IPS-NIHi7 (cell line): ENCODE measurements at regions not wholly inside any gene's neighbourhood (a gene's known extent, or its start where the extent isn't known, plus 50 kb on each side); places are given as distances from the start of the nearest gene placed in this dataset.
A peak's percentile ranks its signal among the peaks of the same experiment; 100 is the strongest.

Experiments used
- DNase-seq: peaks from one replicate; pipeline ENCODE4 v3.0.0; 2012; ENCODE audit warnings: mixed read lengths; ENCODE audit errors: extremely low spot score

DNA sequence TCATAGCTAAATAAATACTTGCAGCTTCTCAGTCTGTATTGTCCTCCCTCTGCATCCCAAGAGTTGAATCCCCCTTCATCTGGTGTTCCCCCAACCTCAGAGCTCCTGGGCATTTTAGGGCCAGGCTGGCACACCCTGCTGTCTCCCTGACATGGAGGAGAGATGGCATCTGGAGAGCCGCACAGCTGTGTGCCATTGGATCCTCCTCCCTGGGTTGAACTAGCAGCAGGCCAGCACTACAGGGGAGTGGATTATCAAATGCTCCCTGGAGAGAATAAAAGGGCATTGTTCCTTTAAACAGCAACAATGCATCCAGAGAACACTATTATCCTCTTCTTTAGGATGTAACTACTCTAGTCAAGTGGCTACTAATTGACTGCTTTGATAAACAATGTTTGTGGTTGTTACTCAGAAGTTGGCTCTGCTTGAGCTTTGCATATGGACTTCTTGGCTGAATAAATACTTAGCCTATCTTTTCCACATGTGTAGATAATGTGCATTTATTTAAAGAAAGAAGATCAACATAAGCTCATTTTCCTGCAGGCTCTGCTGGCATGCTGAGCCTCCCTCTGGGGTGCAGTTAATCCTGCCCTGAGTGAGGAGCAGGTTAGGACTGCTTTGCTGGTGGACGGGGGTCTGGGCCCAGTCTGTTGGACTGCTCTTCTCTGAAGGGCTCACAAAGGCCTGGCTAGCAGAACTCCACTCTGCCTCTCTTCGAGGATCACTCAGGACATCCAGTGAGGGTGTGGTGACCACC, 897.2 kb downstream of the TBC1D22A start:
- no peak for DNase-seq

DNA sequence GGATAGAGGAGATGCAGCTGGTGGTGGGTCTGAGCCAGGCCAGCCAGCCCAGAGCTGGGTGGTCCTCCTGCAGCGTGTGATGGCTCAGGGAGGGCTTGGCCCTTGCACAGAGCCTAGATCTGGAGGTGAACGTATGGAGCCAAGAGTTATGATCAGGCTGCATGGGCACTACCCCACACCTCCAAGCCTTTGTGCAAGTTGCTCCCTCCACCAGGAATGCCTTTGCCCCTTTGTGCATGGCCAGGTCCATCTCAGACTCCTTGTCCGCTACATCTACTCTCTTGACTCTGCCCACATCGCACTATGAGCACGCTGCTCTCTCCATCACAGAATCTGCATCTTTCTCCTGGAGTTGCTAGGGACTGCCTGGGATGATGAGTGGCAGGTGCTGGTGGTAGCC, 895.7 kb downstream of the TBC1D22A start:
- no peak for DNase-seq

DNA sequence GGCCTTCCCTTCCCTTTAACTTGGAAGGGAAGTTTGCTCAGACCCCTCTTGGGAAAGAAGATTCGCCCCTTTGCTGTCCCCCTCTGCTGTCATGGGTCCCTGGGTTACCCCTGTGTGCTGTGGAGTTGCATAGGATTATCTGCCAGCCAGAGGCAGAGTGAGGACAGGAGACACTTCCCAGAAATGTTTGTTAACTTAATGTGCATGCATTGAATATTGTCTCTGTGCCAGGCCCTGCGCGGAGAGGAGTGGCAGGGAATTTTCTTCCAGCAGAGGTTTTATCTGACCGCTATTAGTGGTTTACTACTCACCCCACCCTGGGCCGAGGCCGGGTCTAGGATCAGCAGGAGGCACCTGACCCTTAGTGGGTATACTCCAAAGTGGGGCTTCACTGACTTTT, 894.8 kb downstream of the TBC1D22A start:
- DNase-seq: no peak

DNA sequence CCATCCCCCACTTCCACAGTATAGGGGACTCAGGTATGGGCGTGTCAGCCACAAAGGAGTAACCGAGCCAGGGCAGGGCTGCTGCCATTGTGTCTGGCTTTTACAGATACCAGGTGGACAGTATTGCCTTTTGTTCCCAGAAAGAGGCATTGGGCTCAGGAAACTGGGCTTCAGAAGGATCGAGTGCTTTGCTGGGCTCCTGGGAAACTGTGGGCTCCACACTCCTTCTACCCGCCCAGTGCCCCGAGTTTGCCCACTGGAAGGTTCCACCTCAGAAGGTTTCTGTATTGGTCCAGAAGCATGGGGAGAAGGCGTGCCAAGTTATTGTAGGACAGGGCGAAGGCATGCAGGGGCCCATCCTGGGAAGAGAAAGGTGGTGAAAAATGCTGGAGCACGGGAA, 894.4 kb downstream of the TBC1D22A start:
- no peak for DNase-seq

DNA sequence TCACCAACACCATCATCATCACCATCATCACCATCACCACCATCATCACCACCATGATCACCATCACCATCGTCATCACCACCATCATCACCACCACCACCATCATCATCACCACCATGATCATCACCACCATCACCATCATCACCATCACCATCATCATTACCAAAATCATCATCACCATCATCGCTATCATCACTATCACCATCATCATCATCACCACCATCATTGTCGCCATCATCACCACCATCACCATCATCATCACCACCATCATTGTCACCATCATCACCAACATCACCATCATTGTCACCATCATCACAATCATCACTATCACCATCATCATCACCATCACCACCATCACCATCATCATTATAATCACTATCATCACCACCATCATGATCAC, 893.5 kb downstream of the TBC1D22A start:
- DNase-seq: no peak

DNA sequence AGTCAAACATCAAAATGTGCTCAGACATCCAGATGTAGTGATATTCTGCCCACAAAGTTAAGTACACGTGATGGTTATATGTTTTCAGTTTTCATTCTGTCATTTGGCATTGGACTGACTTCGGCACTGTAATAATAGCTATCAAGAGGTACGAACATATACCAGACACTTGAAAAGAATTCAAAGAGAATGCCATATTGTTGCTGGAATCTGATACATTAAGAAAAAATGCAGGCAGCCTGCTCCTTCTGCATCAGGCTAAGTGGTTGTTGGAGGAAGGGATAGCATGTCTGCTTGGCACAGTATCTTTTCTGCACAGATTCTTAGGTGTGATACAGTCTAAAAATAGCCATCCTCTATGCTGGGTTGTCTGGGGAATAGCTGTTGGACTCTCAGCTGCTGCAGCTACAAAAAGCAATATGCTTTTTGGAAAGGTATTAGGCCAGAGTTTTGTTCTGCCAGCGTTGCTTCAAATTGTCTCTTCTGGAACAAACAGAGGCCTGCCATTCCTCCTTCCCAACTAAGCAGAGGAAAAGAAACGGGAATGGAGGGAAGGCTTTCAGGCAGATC, 892.6 kb downstream of the TBC1D22A start:
- DNase-seq: no peak

DNA sequence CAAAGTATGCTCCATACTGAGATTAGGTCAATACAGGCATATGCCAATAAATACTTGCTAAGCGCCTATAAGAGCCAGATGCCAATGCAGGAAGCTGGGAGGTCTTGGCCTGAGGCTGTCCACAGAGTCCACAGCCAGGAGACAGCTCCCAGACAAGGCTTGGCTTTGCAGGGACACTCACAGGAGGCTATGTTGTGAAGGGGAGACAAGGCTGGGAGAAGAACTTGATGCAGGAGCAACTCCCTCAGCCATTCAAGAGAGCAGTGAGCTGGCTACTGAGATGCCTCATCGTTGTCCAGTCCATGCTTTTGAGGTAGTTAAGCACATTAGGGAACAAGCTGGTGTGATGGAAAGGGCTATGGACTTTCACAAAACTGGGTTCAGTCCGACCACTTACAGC, 891.5 kb downstream of the TBC1D22A start:
- DNase-seq: no peak

DNA sequence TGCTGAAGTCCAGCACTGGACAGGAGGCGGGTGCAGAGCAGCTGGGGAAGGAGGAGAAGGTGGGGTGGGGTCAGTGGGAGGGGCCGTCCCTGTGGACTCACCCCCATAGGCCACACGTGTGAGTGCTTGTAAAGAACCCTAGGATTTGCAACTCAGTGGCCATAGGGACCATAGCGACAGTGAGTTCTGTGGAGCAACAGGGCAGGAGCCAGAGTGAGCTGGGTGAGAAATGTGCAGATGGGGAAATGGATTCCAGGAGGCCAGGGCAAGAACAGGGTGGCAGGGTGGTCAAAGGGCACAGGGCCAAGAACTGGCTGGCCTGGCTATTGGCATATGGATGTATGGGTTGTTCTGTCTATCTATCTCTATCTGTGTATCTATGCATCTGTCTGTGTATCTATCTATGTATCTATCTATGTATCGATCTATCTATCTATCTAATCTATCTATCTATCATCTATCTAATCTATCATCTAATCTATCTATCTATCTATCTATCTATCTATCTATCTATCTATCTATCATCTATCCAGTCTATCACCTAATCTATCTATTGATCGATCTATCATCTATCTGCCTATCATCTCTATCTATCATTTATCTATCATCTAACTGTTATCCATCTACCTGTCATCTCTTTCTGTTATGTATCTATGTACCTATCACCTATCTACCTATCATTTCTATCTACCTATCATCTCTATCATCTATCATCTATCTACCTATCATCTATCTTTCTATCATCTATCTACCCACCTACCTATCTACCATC, 889.0 kb downstream of the TBC1D22A start:
- no peak for DNase-seq

DNA sequence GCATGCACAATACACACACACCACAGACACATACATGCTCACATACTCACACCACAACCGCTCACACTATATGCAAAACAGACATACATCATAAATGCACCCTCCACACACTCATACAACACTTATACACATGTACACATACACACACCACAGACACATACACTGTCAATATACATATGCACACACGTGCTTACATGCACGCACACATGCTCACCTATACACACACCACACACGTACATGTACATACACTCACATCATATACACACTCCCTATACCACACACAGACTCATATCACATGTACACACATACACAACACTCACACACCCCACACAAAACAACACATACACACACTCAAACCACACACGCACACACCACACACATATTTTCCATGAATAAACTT, 885.3 kb downstream of the TBC1D22A start:
- DNase-seq: no peak

DNA sequence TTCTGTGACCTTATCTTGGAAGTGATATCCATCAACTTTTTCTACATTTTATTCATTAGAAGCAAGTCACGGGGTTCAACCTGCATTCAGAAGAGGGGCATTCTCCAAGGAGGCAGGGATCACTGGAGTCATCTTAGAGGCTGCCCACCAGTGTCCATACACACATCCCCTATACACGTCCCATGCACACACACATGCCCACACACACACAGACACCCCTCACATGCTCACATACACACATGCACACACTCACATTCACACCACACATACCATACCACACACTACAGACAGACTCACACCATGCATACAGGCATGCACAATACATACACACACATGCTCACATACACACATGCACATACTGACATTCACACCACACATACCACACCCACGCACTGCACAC, 884.7 kb downstream of the TBC1D22A start:
- DNase-seq: no peak

DNA sequence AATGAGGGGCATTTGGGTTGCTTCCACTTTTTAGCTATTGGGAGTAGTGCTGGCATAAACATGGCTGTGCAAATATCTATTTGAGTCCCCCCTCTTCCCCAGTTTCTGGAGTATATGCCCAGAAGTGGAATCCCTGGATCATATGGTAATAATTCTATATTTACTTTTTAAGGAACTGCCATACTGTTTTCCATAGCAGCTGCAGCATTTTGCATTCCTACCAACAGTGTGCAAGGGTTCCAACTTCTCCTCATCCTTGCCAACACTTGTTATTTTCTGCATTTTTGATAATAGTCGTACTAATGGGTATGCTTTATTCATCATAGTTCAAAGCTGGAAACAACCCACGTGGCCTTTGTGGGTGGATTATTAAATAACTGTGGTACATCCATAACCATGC, 883.5 kb downstream of the TBC1D22A start:
- DNase-seq: no peak

DNA sequence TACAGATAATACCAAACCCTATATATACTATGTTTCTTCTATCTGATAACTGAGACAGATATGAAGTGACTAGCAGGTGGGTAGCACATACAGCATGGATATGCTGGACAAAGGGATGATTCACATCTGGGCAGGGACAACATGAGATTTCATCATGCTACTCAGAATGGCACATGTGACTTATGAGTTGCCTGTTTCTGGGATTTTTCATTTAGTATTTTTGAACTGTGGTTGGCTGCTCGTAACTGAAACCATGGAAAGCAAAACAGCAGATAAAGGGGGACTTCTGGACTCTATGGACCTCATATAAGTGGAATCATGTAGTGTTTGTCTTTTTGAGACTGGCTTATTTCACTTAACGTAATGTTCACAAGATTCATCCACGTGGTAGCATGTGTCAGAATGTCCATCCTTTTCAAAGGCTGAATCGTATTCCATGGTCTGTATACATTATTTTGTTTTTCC, 883.0 kb downstream of the TBC1D22A start:
- no peak for DNase-seq

DNA sequence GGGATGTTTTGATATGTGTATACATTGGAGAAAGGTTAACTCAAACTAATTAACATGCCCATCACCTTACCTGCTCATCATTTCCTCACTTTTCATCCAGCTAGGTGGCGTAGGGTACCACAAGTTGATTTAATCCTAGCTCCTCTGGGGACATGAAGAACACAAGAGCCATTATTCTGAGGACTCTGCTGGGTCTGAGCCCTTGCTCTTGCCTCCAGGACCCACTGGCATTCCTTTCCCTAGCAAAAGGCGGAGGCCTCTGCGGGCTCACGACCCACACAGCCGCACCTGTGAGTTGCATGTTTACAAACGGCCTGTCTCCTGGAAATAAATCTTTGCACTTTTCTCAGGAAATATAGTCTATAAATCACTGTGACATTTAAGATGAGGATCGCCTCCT, 871.9 kb downstream of the TBC1D22A start:
- peak; percentile 39 for DNase-seq

DNA sequence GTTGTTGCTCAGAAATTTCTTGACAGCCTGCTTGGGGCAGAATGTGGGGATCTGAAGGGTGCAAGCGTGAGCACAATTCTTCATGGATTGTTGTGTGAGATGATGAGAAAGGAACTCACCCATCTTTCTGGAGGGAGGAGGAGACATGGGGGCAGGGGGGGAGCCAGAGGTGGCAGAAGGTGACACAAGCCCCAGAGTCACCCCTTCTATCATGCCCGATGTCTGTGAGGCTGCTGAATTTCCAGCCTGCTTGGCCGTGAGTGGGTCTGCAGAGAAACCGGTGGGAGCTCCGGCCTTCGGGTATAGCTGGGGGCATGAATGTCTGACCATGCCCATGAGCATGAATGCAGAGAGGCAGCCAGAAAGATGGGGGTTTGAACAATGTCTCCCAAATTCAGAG, 870.7 kb downstream of the TBC1D22A start:
- DNase-seq: no peak

DNA sequence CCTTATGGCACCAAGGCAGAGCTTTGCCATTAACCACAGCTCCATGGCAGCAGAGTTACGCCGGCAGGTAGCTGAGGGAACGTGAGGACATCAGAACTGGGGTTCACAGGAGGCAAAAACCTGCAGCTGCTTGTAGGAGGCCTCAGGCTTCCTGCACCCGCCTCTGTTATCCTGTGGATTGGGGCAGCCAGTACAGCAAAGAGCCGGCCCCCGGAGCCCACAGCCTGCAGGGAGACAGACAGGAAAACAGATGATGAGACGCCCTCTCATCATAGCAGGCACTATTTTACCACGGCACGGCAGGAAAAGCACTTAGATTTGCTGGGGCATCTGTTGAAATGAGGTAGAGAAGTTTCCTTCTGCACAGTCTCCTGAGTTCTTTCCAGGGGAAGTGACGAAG, 870.3 kb downstream of the TBC1D22A start:
- no peak for DNase-seq

DNA sequence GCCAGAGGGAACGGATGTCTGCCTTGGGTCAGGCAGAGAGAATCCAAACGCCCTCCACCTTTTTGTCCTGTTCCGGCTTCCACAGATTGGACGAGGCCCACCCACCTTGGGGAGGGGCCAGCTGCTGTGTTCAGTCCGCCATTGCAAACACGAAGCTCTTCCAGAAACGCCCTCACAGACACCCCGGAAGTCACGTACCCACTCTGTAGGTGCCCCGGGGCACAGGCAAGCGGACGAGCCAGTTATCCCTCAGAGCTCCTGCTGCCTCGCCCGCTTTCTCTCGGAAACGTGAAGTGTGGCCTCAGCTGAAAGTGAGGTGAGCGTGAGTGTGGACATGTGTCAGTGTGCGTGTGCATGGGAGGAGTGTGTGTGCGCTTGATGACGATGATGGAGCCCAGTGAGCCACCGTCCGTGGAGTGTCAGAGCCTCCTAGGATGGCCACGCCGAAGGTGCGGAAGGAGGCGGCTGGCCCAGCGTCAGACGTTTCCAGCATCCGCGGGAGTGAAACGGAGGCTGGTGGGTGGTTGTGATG, 869.2 kb downstream of the TBC1D22A start:
- no peak for DNase-seq

DNA sequence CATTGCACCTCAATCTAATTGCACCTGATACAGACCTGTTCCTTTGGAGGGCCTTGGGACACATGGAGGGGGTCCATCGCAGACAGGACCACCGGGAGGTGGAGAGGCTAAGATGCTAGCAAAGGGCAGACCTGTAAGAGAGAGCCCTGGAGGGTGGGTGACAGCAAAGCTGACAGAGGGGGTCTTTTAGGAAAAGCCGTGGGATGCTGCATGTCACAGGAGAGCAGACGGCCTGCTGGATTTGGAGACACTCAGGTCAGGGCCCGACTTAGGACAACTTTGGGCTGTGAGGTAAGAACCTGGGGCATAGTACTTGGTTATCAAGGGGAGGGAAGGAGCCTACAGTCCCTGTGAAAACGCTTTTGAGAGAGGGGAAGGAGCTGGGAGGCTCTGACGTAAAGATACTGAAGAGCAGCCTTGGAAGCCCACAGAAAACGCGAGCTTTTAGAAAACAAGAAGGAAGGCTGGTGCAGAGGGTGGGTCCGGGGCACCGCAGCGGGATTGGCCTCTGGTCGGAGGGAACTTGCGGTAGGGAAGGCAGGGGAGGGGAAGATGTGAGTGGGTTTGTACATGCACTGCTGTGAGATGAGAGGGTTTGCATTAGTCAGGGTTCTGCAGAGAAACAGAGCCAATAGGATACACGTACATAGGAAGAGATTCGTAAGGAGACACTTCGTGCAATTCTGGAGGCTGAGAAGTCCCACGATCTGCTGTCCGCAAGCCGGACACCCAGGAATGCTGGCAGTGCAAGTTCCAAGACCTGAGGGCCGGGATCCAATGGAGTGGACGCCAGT, 868.5 kb downstream of the TBC1D22A start:
- DNase-seq: no peak

DNA sequence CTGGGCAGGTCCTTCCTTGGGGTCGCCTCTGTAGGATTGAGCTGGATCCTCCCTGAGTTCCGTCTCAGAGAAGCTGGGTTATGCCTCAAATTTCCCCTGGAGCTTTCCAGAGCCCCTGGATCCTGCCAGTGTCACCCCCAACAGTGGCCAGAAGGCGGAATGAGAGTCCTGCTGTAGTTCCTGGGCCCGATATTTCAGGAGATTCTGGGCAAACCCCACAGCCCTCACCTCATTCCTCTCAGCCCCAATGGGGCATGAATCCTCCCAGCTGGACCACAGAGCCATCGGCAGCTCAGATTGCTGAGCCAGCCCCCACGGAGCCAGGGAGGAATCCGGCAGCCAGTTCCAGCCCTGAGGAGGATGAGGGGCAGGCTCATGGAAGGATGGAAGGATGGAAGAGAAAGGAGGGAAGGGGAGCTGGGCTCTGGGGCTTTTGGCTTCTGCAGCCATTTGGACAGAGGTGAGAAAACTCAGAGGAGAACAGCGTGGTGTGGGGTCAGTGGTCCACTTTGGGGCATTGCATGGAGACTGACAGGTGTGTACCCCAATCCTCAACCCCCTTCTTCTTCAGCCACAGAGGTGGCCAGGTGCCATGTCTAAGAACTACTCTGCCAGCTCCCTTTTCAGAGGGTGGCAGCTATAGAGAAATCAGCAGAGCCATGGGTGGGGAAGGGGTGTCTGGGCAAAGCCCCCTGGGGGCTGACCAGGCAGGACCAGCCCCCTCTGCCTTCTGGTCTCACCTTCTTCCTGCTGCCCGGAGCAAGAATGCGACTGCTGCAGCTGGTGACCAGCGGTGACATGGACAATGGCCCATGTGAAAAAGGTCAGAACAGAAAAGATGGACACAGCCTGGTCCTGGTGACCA, 867.6 kb downstream of the TBC1D22A start:
- no peak for DNase-seq

DNA sequence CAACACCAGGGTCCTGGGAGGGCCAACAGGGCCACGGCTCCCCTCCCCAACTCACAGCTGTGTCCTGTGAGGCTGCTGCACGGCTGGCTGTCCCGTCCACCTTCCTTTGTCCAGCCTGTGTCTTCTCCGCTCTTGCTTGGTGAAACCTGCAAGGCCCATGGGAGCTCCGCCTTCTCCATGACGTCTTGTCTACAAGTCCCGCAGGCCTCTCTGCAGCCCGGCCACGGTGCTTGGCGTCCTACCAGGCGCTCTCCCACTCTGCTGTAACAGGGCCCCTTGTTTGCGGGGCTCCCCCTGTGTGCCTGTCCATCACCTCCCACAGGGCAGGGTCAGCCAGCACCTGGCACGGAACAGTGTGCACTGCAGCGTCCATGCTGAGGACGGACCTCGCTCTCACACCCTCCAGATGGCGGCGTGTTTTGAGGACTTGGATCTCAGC, 866.8 kb downstream of the TBC1D22A start:
- DNase-seq: no peak

DNA sequence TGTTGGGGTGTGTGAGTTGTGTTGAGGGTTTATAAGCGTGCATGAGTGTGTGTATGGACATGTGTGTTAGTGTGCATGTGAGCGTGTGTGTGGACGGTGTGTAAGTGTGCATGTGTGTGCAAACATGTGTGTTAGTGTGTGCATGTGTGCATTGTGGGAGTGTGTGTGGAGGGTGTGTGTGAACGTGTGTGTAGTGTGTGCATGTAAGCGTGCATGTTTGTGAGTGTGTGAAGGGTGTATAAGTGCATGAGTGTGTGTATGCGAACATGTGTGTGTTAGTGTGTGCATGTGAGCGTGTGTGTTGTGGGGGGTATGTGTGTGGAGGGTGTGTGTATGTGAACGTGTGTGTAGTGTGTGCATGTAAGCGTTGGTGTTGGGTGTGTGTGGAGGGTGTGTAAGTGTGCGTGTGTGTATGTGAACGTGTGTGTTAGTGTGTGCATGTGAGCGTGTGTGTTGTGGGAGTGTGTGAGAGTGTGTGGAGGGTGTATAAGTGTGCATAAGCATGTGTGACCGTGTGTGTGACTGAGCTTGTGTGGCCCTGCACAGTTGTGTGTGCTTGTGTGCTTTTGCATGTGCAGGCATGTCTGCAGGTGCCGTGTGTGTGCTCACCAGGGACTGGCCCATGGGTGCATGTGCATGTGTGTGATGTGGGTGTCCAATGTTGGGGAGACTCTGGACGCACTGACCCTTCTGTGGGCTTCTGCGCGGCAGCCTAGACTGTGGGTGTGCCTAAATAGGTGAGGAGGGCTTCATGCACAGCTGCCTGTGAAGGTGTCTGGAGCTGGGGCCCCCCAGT, 866.2 kb downstream of the TBC1D22A start:
- DNase-seq: no peak
